ENCODE measurements at regions not wholly inside any gene's neighbourhood (a gene's known extent, or its start where the extent isn't known, plus 50 kb on each side); places are given as distances from the start of the nearest gene placed in this dataset.

DNA sequence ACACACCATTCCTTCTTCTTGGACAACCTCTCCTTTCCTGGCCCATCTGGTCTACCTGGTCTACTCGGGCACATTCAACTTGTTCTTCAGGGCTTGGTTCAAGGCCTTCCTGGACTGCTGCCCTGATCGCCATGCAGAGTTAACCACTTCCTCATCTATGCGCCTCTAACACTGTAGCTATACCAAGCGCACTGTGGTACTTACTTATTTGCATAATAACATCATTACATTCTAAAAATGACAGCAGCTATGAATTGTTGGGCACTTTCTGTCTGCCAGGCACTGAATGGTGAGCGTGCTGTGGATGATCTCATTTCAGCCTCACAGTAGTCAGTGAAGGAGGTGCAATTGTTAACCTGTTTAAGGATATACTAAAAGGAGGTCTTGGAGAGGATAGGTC, 66.9 kb upstream of the SDK2 start:
- TF ChIP-seq CHD4 (IDR thresholded peaks at IDR 0.05; ENCODE audit: borderline replicate concordance, low read length), result no peak
- no peak for TF ChIP-seq ZNF549 (CRISPR knock-in tag; IDR thresholded peaks at IDR 0.05)
- TF ChIP-seq ZIK1 (CRISPR knock-in tag; IDR thresholded peaks at IDR 0.05; ENCODE audit: borderline replicate concordance, low read depth), result no peak
- TF ChIP-seq ISX (CRISPR knock-in tag; conservative IDR thresholded peaks at IDR 0.05), result no peak
- no peak for TF ChIP-seq ZNF12 (CRISPR knock-in tag; IDR thresholded peaks at IDR 0.05)
- no peak for TF ChIP-seq SRSF1 (optimal IDR thresholded peaks at IDR 0.05; ENCODE audit: low read depth, low read length)
- no peak for TF ChIP-seq POLR2G (IDR thresholded peaks at IDR 0.05; ENCODE audit: low read depth, low read length)
- no peak for TF ChIP-seq FOXK1 (CRISPR knock-in tag; IDR thresholded peaks at IDR 0.05; ENCODE audit: borderline replicate concordance, low read depth)
- TF ChIP-seq MAFK (conservative IDR thresholded peaks at IDR 0.05 in 1 of 2, IDR thresholded peaks at IDR 0.05 in 1 of 2; ENCODE audit: low read length in 2 of 2), result no peak

Measured in HepG2 (cell line).